ENCODE measurements at regions not wholly inside any gene's neighbourhood (a gene's known extent, or its start where the extent isn't known, plus 50 kb on each side); places are given as distances from the start of the nearest gene placed in this dataset.
"Not testable (repeated sequence)": the region's sequence is repeated elsewhere in the genome, so short reads cannot be mapped to it uniquely, and the experiment has no call there.

DNA sequence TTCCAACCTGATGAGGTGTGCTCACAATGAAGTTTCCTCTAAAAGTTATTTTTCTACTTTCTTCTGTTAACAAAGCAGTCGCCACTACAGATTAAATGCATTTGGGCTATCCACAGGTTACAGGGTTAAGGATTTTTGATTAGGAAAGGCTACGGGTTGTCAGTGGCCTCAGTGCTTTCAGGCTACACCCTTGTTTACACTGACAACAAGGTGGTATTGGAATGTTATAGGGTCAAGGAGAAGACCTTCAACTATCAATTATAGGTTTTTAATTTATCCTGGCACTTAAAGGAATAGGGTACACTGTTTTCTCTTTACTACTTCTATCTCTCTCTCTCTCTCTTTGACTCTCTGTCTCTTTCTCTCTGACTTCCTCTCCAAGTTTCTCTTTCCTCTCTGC is 102.8 kb downstream of the TMEM167A start:
- TF ChIP-seq IRF2 (CRISPR knock-in tag; IDR thresholded peaks at IDR 0.05; ENCODE audit: borderline replicate concordance, low read depth); ATF6 (CRISPR knock-in tag; IDR thresholded peaks at IDR 0.05); TP53 (CRISPR knock-in tag; IDR thresholded peaks at IDR 0.05); FOXK1 (CRISPR knock-in tag; IDR thresholded peaks at IDR 0.05); OVOL2 (CRISPR knock-in tag; IDR thresholded peaks at IDR 0.05; ENCODE audit: borderline replicate concordance); MXD4 (CRISPR knock-in tag; IDR thresholded peaks at IDR 0.05; ENCODE audit: borderline replicate concordance): not testable (repeated sequence)
- TF ChIP-seq, protein P1, sequence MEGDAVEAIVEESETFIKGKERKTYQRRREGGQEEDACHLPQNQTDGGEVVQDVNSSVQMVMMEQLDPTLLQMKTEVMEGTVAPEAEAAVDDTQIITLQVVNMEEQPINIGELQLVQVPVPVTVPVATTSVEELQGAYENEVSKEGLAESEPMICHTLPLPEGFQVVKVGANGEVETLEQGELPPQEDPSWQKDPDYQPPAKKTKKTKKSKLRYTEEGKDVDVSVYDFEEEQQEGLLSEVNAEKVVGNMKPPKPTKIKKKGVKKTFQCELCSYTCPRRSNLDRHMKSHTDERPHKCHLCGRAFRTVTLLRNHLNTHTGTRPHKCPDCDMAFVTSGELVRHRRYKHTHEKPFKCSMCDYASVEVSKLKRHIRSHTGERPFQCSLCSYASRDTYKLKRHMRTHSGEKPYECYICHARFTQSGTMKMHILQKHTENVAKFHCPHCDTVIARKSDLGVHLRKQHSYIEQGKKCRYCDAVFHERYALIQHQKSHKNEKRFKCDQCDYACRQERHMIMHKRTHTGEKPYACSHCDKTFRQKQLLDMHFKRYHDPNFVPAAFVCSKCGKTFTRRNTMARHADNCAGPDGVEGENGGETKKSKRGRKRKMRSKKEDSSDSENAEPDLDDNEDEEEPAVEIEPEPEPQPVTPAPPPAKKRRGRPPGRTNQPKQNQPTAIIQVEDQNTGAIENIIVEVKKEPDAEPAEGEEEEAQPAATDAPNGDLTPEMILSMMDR (IDR thresholded peaks at IDR 0.05): not testable (repeated sequence)
